ENCODE measurements at regions not wholly inside any gene's neighbourhood (a gene's known extent, or its start where the extent isn't known, plus 50 kb on each side); places are given as distances from the start of the nearest gene placed in this dataset.
"Not testable (repeated sequence)": the region's sequence is repeated elsewhere in the genome, so short reads cannot be mapped to it uniquely, and the experiment has no call there.

DNA sequence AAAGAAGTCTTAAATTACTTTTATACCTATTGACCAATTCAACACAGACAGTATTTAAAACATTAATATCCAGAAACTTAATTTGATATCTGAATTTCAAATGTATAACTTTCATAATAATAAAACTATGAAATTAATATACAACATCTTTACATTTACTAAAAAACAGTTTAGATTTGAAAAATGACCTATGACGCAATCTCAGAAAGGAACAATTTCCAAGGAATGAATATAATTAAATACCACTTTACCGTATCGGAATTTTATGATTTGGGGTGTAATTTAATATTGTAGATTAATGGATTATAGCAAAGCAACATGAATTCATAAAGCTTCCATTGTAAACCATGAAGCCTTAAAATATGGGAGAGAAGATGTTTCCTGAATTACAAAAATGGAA is 321.5 kb upstream of the TRPM3 start:
- 89 to 96% (median 92%) methylated on average over 3 of the region's 3 CpGs for WGBS, 3 donors
- Histone ChIP-seq H3K9me3 (ENCODE audit: control insufficient read depth in 2 of 2, insufficient read depth in 1 of 2, low read depth in 1 of 2, low read length in 1 of 2) (no peaks in the 10 kb centered on the region), H3K4me1 (ENCODE audit: control insufficient read depth in 3 of 3, insufficient read depth in 2 of 3, low read depth in 1 of 3, low read length in 2 of 3) (peaks cover 0 to 4% (median 0%) of the 10 kb centered on the region in 3 donors), H3K4me3 (ENCODE audit: low read depth in 1 of 3, low read length in 3 of 3) (no peak overlapping the region), H3K27ac (ENCODE audit: low read depth in 1 of 3, low read length in 2 of 3) (no peak overlapping the region), H3K36me3 (ENCODE audit: control insufficient read depth in 3 of 3, insufficient read depth in 2 of 3, low read depth in 1 of 3, low read length in 3 of 3) (no peaks in the 10 kb centered on the region), H3K27me3 (ENCODE audit: control insufficient read depth in 3 of 3, insufficient read depth in 3 of 3, low read length in 3 of 3) (peaks cover 0 to 7% (median 0%) of the 10 kb centered on the region in 3 donors)
- DNase-seq, result no peak
- peak; percentile 86 for FAIRE-seq

DNA sequence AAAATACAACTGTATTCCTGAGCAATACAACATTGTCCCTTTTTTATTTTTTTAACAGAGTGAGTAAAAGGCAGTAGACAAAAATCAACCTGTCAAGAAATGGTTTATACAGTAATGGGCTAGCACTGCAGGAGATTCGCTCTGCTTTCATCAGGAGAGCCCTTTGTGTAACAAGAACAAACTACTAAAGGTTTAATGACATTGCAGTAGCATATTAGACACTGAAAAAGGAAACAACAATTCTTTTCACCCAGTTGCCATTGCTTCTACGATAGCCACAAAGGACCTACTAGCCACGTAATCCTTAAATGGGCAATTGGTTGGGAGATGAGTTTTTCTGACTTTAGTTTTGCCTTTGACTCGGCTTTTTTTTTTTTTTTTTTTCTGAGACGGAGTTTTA is 319.8 kb upstream of the TRPM3 start:
- WGBS, 3 donors, result 77 to 92% (median 87%) methylated on average over 5 of the region's 5 CpGs
- no peaks in the 10 kb centered on the region for H3K4me1 ChIP-seq (ENCODE audit: control insufficient read depth in 3 of 3, insufficient read depth in 2 of 3, low read depth in 1 of 3, low read length in 2 of 3)
- DNase-seq, result no peak
- H3K27me3 ChIP-seq (ENCODE audit: control insufficient read depth in 3 of 3, insufficient read depth in 3 of 3, low read length in 3 of 3), result no peaks in the 10 kb centered on the region
- no peak overlapping the region for H3K27ac ChIP-seq (ENCODE audit: low read depth in 1 of 3, low read length in 2 of 3)
- no peaks in the 10 kb centered on the region for H3K36me3 ChIP-seq (ENCODE audit: control insufficient read depth in 3 of 3, insufficient read depth in 2 of 3, low read depth in 1 of 3, low read length in 3 of 3)
- FAIRE-seq, result no peak
- no peak overlapping the region for H3K4me3 ChIP-seq (ENCODE audit: low read depth in 1 of 3, low read length in 3 of 3)
- no peaks in the 10 kb centered on the region for H3K9me3 ChIP-seq (ENCODE audit: control insufficient read depth in 2 of 2, insufficient read depth in 1 of 2, low read depth in 1 of 2, low read length in 1 of 2)

- DNase-seq (no peak), FAIRE-seq (no peak)
- Histone ChIP-seq H3K36me3 (ENCODE audit: control insufficient read depth in 3 of 3, insufficient read depth in 2 of 3, low read depth in 1 of 3, low read length in 3 of 3) (no peaks in the 10 kb centered on the region), H3K4me1 (ENCODE audit: control insufficient read depth in 3 of 3, insufficient read depth in 2 of 3, low read depth in 1 of 3, low read length in 2 of 3) (no peaks in the 10 kb centered on the region), H3K4me3 (ENCODE audit: low read depth in 1 of 3, low read length in 3 of 3) (no peak overlapping the region), H3K9me3 (ENCODE audit: control insufficient read depth in 2 of 2, insufficient read depth in 1 of 2, low read depth in 1 of 2, low read length in 1 of 2) (peaks cover 0 to 2% of the 10 kb centered on the region in 2 donors), H3K27me3 (ENCODE audit: control insufficient read depth in 3 of 3, insufficient read depth in 3 of 3, low read length in 3 of 3) (no peaks in the 10 kb centered on the region), H3K27ac (ENCODE audit: low read depth in 1 of 3, low read length in 2 of 3) (no peak overlapping the region)
- WGBS, 3 donors, result 79 to 89% (median 86%) methylated on average over 3 of the region's 3 CpGs
Measured at GRCh38 chr9:71431931-71432330, 310.5 kb upstream of the TRPM3 start.

DNA sequence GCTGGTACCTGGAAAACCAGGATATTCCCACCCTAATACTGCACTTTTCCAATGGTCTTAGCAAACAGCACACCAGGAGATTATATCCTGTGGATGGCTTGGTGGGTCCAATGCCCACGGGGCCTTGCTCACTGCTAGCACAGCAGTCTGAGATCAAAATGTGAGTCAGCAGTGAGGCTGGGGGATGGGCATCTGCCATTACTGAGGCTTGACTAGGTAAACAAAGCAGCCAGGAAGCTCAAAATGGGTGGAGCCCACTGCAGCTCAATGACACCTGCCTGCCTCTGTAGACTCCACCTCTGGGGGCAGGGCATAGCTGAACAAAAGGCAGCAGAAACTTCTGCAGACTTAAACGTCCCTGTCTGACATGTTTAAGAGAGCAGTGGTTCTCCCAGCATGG is 285.9 kb upstream of the TRPM3 start:
- H3K27me3 ChIP-seq (ENCODE audit: control insufficient read depth in 3 of 3, insufficient read depth in 3 of 3, low read length in 3 of 3); H3K4me1 ChIP-seq (ENCODE audit: control insufficient read depth in 3 of 3, insufficient read depth in 2 of 3, low read depth in 1 of 3, low read length in 2 of 3); H3K27ac ChIP-seq (ENCODE audit: low read depth in 1 of 3, low read length in 2 of 3); DNase-seq; H3K4me3 ChIP-seq (ENCODE audit: low read depth in 1 of 3, low read length in 3 of 3); FAIRE-seq; H3K9me3 ChIP-seq (ENCODE audit: control insufficient read depth in 2 of 2, insufficient read depth in 1 of 2, low read depth in 1 of 2, low read length in 1 of 2); H3K36me3 ChIP-seq (ENCODE audit: control insufficient read depth in 3 of 3, insufficient read depth in 2 of 3, low read depth in 1 of 3, low read length in 3 of 3): not testable (repeated sequence)
- 28 to 60% (median 54%) methylated on average over 2 of the region's 2 CpGs for WGBS, 3 donors

DNA sequence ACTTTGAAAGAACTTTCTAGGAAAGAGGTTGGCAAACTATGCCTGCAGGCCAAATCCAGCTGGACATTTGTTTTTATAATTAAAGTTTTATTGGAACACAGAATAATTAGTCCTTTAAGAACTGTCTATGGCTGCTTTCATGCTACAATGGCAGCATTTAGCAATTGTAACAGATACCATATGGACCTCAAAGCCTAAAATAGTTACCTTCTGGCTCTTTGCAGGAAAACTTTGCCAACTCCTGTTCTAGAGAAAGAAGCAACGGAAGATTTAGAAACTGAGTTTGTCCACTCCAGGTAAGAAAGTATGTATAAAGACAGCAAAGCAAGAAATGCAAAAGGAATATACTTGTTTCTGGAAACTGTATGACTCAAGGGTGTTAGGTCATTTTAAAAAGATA is 281.7 kb upstream of the TRPM3 start:
- Histone ChIP-seq H3K4me1 (ENCODE audit: control insufficient read depth in 3 of 3, insufficient read depth in 2 of 3, low read depth in 1 of 3, low read length in 2 of 3) (no peaks in the 10 kb centered on the region), H3K9me3 (ENCODE audit: control insufficient read depth in 2 of 2, insufficient read depth in 1 of 2, low read depth in 1 of 2, low read length in 1 of 2) (peaks cover 0 to 5% of the 10 kb centered on the region in 2 donors), H3K27ac (ENCODE audit: low read depth in 1 of 3, low read length in 2 of 3) (no peak overlapping the region), H3K4me3 (ENCODE audit: low read depth in 1 of 3, low read length in 3 of 3) (no peak overlapping the region), H3K36me3 (ENCODE audit: control insufficient read depth in 3 of 3, insufficient read depth in 2 of 3, low read depth in 1 of 3, low read length in 3 of 3) (no peaks in the 10 kb centered on the region), H3K27me3 (ENCODE audit: control insufficient read depth in 3 of 3, insufficient read depth in 3 of 3, low read length in 3 of 3) (no peaks in the 10 kb centered on the region)
- DNase-seq, result no peak
- FAIRE-seq, result no peak
- 92 to 96% (median 95%) methylated on average over 1 of the region's 1 CpG for WGBS, 3 donors

DNA sequence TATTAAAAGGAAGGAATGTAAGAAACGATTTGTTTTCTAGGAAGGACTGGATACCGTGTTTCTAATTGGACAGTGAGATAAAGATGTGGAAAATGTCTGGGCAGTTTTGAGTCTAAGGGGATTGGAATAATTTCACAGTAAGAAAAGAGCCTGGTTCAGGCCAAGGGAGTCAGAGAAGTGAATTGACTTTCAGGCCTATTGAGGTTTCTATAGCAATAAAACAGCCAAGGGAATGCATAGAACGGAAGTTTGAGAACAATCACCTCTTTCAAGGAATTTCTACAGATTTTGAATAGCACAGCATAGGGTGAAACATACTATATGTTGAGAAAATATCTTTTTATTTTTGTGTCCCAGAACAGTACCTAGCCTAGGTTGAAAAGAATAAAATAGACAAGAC is 271.6 kb upstream of the TRPM3 start:
- Histone ChIP-seq H3K27me3 (ENCODE audit: control insufficient read depth in 3 of 3, insufficient read depth in 3 of 3, low read length in 3 of 3) (no peaks in the 10 kb centered on the region), H3K36me3 (ENCODE audit: control insufficient read depth in 3 of 3, insufficient read depth in 2 of 3, low read depth in 1 of 3, low read length in 3 of 3) (no peaks in the 10 kb centered on the region), H3K4me3 (ENCODE audit: low read depth in 1 of 3, low read length in 3 of 3) (no peak overlapping the region), H3K9me3 (ENCODE audit: control insufficient read depth in 2 of 2, insufficient read depth in 1 of 2, low read depth in 1 of 2, low read length in 1 of 2) (no peaks in the 10 kb centered on the region), H3K27ac (ENCODE audit: low read depth in 1 of 3, low read length in 2 of 3) (no peak overlapping the region), H3K4me1 (ENCODE audit: control insufficient read depth in 3 of 3, insufficient read depth in 2 of 3, low read depth in 1 of 3, low read length in 2 of 3) (no peaks in the 10 kb centered on the region)
- WGBS, 3 donors, result 64 to 79% (median 75%) methylated on average over 3 of the region's 3 CpGs
- FAIRE-seq (no peak), DNase-seq (no peak)

DNA sequence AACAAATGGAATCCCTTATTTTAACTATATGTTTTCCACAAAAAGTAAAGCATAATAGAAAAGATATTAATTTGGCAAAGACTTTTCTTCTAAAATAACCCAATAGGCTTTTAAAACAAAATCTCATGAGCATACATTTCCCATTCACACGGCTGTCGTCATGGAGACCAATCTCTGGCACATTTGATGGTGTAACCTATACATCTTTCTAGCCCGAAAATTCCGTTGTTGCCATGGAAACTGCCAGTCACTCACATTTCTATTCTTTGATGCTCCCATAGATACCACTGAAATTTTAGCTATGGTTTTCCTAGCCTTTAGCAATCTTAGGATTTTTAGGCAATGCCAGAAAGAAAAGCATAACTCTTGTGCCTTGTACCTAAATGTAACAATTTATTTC is 262.9 kb upstream of the TRPM3 start:
- Histone ChIP-seq H3K9me3 (ENCODE audit: control insufficient read depth in 2 of 2, insufficient read depth in 1 of 2, low read depth in 1 of 2, low read length in 1 of 2) (no peaks in the 10 kb centered on the region), H3K27ac (ENCODE audit: low read depth in 1 of 3, low read length in 2 of 3) (no peak overlapping the region), H3K4me1 (ENCODE audit: control insufficient read depth in 3 of 3, insufficient read depth in 2 of 3, low read depth in 1 of 3, low read length in 2 of 3) (no peaks in the 10 kb centered on the region), H3K4me3 (ENCODE audit: low read depth in 1 of 3, low read length in 3 of 3) (no peak overlapping the region), H3K27me3 (ENCODE audit: control insufficient read depth in 3 of 3, insufficient read depth in 3 of 3, low read length in 3 of 3) (no peaks in the 10 kb centered on the region), H3K36me3 (ENCODE audit: control insufficient read depth in 3 of 3, insufficient read depth in 2 of 3, low read depth in 1 of 3, low read length in 3 of 3) (no peaks in the 10 kb centered on the region)
- FAIRE-seq, result no peak
- 71 to 79% (median 75%) methylated on average over 4 of the region's 4 CpGs for WGBS, 3 donors
- no peak for DNase-seq

DNA sequence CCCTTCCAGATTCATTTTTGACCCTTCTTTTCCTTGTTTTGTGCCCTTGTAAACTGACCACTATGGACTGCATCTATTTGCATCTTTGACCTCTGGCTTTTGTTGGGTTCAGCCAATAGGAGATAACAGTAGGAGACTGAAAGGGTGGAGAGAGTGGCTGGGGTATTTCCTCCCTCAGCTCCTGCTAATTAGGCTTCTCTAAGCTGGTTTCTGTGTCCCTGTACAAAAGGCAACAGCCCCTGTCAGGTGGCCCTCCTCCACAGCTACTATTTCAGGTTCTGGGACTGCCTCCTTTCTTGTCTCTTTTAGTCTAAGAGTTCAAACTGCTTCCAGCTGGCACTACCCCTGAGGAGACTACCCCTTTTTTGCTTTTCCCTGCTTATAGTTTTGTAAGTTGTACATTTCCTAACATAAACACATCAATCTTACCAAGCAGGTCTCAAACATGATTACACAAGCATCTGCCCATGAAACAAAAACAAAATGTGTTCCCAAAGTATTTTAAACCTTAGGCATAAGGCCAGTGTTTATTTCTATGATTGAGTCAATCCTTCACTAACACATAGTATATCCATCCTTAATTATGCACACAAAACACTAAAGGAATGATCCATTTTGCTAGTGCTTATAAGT is 262.0 kb upstream of the TRPM3 start:
- Histone ChIP-seq H3K27me3 (ENCODE audit: control insufficient read depth in 3 of 3, insufficient read depth in 3 of 3, low read length in 3 of 3) (no peaks in the 10 kb centered on the region), H3K4me1 (ENCODE audit: control insufficient read depth in 3 of 3, insufficient read depth in 2 of 3, low read depth in 1 of 3, low read length in 2 of 3) (no peaks in the 10 kb centered on the region), H3K4me3 (ENCODE audit: low read depth in 1 of 3, low read length in 3 of 3) (no peak overlapping the region), H3K9me3 (ENCODE audit: control insufficient read depth in 2 of 2, insufficient read depth in 1 of 2, low read depth in 1 of 2, low read length in 1 of 2) (no peaks in the 10 kb centered on the region), H3K27ac (ENCODE audit: low read depth in 1 of 3, low read length in 2 of 3) (no peak overlapping the region), H3K36me3 (ENCODE audit: control insufficient read depth in 3 of 3, insufficient read depth in 2 of 3, low read depth in 1 of 3, low read length in 3 of 3) (no peaks in the 10 kb centered on the region)
- no peak for FAIRE-seq
- DNase-seq, result no peak

DNA sequence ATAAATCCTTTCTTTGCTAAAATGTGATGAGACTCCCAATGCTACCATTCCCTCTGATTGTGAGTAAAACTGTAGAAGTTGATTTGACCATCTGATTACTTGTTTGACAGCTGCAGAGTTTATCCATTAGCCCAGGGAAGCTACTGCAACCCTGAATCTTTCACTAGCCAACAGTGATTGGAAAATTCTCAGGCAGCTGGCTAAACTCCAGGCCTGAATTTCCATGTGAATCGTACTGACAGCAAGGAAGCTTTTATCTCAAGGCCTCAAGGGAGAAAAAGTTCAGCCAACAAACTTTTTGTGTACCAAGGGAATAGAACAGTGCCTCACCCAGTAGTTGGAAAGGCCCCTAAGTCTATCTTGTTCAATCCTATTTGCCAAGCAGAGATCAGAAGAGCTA is 246.7 kb upstream of the TRPM3 start:
- WGBS, 3 donors, result 6 to 14% (median 11%) methylated on average over 1 of the region's 1 CpG
- DNase-seq, result no peak
- Histone ChIP-seq H3K36me3 (ENCODE audit: control insufficient read depth in 3 of 3, insufficient read depth in 2 of 3, low read depth in 1 of 3, low read length in 3 of 3) (no peaks in the 10 kb centered on the region), H3K9me3 (ENCODE audit: control insufficient read depth in 2 of 2, insufficient read depth in 1 of 2, low read depth in 1 of 2, low read length in 1 of 2) (no peaks in the 10 kb centered on the region), H3K4me3 (ENCODE audit: low read depth in 1 of 3, low read length in 3 of 3) (no peak overlapping the region), H3K27me3 (ENCODE audit: control insufficient read depth in 3 of 3, insufficient read depth in 3 of 3, low read length in 3 of 3) (no peaks in the 10 kb centered on the region), H3K27ac (ENCODE audit: low read depth in 1 of 3, low read length in 2 of 3) (no peak overlapping the region), H3K4me1 (ENCODE audit: control insufficient read depth in 3 of 3, insufficient read depth in 2 of 3, low read depth in 1 of 3, low read length in 2 of 3) (no peaks in the 10 kb centered on the region)
- no peak for FAIRE-seq
